ENCODE measurements at regions not wholly inside any gene's neighbourhood (a gene's known extent, or its start where the extent isn't known, plus 50 kb on each side); places are given as distances from the start of the nearest gene placed in this dataset.

DNA sequence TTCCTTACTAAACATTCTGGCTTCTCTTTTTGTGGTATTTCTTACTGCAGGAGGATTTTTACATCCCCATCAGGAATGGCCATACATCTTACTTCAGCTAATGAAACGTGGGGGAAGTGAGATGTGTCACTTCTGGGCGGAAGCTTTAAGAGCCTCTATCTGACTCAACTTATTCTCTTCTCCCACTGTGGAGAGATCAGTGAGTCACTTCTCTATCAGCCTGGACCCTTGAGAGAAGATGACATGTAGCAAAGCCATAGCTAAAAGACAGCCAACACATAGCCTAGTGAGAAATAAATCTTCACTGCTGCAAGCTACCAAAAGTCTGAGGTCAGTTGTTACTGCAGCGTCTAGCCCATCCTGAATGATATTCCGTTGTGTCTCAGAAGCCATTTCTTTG, 1066.7 kb upstream of the RBFOX1 start:
- TF ChIP-seq POLR2A (IDR thresholded peaks at IDR 0.05) (no peak), POLR2AphosphoS5 (IDR thresholded peaks at IDR 0.05) (no peak)
- TF ChIP-seq, protein P1, sequence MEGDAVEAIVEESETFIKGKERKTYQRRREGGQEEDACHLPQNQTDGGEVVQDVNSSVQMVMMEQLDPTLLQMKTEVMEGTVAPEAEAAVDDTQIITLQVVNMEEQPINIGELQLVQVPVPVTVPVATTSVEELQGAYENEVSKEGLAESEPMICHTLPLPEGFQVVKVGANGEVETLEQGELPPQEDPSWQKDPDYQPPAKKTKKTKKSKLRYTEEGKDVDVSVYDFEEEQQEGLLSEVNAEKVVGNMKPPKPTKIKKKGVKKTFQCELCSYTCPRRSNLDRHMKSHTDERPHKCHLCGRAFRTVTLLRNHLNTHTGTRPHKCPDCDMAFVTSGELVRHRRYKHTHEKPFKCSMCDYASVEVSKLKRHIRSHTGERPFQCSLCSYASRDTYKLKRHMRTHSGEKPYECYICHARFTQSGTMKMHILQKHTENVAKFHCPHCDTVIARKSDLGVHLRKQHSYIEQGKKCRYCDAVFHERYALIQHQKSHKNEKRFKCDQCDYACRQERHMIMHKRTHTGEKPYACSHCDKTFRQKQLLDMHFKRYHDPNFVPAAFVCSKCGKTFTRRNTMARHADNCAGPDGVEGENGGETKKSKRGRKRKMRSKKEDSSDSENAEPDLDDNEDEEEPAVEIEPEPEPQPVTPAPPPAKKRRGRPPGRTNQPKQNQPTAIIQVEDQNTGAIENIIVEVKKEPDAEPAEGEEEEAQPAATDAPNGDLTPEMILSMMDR (IDR thresholded peaks at IDR 0.05), result no peak

All from breast epithelium (tissue), 3 donors.